Esophagus squamous epithelium (tissue), 4 donors: ENCODE measurements at regions not wholly inside any gene's neighbourhood (a gene's known extent, or its start where the extent isn't known, plus 50 kb on each side); places are given as distances from the start of the nearest gene placed in this dataset.

ENCODE experiments used
- POLR2A ChIP-seq, 4 donors: fragments of 450-650 bp; IDR thresholded peaks; one replicate each; pipeline ENCODE4 v1.6.1; 2017; ENCODE audit warnings: antibody characterized with exemption in 4 of 4, mild to moderate bottlenecking in 4 of 4, moderate library complexity in 3 of 4
- TF ChIP-seq, protein P1 (sequence below), 6 experiments: fragments of 450-650 bp in 4 of 6; fragments of 200-600 bp in 2 of 6; sonication (generic) in 2 of 6; IDR thresholded peaks; one replicate each; pipeline ENCODE4 v1.5.1; 2016 to 2019; ENCODE audit warnings: antibody characterized with exemption in 6 of 6, mild to moderate bottlenecking in 4 of 6, moderate library complexity in 4 of 6

DNA sequence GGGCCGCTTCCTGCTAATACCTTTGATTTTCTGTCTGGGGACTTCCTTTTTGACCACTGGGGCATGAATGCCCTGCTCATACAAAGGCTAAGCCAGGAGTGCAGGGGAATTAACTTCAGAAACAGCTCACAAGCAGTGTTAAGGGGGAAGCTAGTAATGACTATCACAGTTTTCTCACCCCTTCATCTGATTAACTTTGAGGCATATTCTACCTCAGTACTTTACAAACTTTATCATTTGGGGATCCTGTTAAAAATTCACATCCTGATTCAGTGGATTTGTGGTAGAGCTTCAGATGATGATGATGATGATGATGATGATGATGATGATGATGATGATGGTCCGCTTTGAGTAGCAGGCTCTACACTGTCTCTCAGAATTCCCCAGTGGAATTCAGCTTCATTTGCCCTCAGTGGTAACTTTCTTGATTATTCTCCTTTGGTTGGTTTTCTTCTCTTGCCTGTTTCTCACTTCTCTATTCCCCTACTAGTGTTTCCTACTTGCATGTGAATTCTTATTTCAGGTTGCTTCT, 78.4 kb upstream of the TMEM170B start:
- TF ChIP-seq POLR2A (IDR thresholded peaks at IDR 0.05), result no peak
- TF ChIP-seq, protein P1, sequence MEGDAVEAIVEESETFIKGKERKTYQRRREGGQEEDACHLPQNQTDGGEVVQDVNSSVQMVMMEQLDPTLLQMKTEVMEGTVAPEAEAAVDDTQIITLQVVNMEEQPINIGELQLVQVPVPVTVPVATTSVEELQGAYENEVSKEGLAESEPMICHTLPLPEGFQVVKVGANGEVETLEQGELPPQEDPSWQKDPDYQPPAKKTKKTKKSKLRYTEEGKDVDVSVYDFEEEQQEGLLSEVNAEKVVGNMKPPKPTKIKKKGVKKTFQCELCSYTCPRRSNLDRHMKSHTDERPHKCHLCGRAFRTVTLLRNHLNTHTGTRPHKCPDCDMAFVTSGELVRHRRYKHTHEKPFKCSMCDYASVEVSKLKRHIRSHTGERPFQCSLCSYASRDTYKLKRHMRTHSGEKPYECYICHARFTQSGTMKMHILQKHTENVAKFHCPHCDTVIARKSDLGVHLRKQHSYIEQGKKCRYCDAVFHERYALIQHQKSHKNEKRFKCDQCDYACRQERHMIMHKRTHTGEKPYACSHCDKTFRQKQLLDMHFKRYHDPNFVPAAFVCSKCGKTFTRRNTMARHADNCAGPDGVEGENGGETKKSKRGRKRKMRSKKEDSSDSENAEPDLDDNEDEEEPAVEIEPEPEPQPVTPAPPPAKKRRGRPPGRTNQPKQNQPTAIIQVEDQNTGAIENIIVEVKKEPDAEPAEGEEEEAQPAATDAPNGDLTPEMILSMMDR (IDR thresholded peaks at IDR 0.05), result no peak
